GM20431 (cell line): ENCODE measurements at regions not wholly inside any gene's neighbourhood (a gene's known extent, or its start where the extent isn't known, plus 50 kb on each side); places are given as distances from the start of the nearest gene placed in this dataset.
"Not testable (repeated sequence)": the region's sequence is repeated elsewhere in the genome, so short reads cannot be mapped to it uniquely, and the experiment has no call there.

Experiments
- in situ Hi-C: fragments of 300-500 bp; cut with MseI, MboI; formaldehyde crosslinking; loops from one replicate; pipeline ENCODE4 v1.15.0; 2020; ENCODE audit warnings: low sequenced_read_pairs; ENCODE audit not compliant: unreplicated experiment

- in situ Hi-C loops: no loop called here
These were observed 80.0 kb upstream of the FOXQ1 start for GRCh38 chr6:1231941-1232340.

- in situ Hi-C loops: no loop called here
These were observed 81.0 kb upstream of the FOXQ1 start for GRCh38 chr6:1230689-1231605.

- in situ Hi-C loops: no loop called here
These were observed 81.6 kb upstream of the FOXQ1 start for GRCh38 chr6:1230281-1230680.

GRCh38 chr6:1229808-1230207, 82.1 kb upstream of the FOXQ1 start:
- in situ Hi-C loops: no loop called here

GRCh38 chr6:1229301-1229700, 82.6 kb upstream of the FOXQ1 start:
- in situ Hi-C loops: no loop called here

- in situ Hi-C loops: no loop called here
These were observed 83.1 kb upstream of the FOXQ1 start for GRCh38 chr6:1228754-1229191.

- in situ Hi-C loops: no loop called here
These were observed 83.8 kb upstream of the FOXQ1 start for GRCh38 chr6:1227935-1228753.

GRCh38 chr6:1227600-1227934, 84.3 kb upstream of the FOXQ1 start:
- in situ Hi-C loops: no loop called here

- in situ Hi-C loops: no loop called here
These were observed 85.4 kb upstream of the FOXQ1 start for GRCh38 chr6:1226277-1227099.

- in situ Hi-C loops: no loop called here
These were observed 87.4 kb upstream of the FOXQ1 start for GRCh38 chr6:1224514-1224913.

- in situ Hi-C loops: no loop called here
These were observed 88.9 kb upstream of the FOXQ1 start for GRCh38 chr6:1222728-1223595.

- in situ Hi-C loops: no loop called here
These were observed 94.5 kb upstream of the FOXQ1 start for GRCh38 chr6:1217396-1217795.

- in situ Hi-C loops: no loop called here
These were observed 95.4 kb upstream of the FOXQ1 start for GRCh38 chr6:1216488-1216974.

- in situ Hi-C loops: no loop called here
These were observed 95.9 kb upstream of the FOXQ1 start for GRCh38 chr6:1215884-1216487.

- in situ Hi-C loops: no loop called here
These were observed 96.9 kb upstream of the FOXQ1 start for GRCh38 chr6:1215023-1215422.

- in situ Hi-C loops: no loop called here
These were observed 99.0 kb upstream of the FOXQ1 start for GRCh38 chr6:1212919-1213318.

- in situ Hi-C loops: not testable (repeated sequence)
These were observed 99.8 kb upstream of the FOXQ1 start for GRCh38 chr6:1212138-1212537.

GRCh38 chr6:1210631-1211030, 101.3 kb upstream of the FOXQ1 start:
- in situ Hi-C loops: not testable (repeated sequence)

GRCh38 chr6:1208876-1209275, 103.0 kb upstream of the FOXQ1 start:
- in situ Hi-C loops: no loop called here
